ENCODE measurements at regions not wholly inside any gene's neighbourhood (a gene's known extent, or its start where the extent isn't known, plus 50 kb on each side); places are given as distances from the start of the nearest gene placed in this dataset.

DNA sequence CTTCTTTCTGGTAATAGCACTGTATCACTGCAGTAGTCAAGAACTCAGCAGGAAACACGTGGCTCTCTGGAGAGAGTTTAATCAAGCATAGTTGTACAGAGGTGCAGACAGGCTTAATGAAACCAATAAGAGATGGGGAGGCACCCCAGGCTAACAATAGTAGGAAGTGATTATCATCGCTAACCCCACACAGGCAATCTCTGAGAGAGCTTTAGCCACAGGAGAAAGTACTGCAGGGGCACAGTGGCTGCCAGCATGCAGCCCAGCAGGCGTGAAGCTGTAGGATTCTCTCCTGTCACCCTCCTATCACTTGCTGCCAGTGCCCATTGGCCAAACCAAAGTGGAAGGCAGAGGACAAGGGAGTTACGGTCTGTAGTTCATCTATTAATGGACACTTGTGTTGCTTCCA is 450.0 kb upstream of the RASGEF1B start:
- DNase-seq: peak; percentile 3

DNA sequence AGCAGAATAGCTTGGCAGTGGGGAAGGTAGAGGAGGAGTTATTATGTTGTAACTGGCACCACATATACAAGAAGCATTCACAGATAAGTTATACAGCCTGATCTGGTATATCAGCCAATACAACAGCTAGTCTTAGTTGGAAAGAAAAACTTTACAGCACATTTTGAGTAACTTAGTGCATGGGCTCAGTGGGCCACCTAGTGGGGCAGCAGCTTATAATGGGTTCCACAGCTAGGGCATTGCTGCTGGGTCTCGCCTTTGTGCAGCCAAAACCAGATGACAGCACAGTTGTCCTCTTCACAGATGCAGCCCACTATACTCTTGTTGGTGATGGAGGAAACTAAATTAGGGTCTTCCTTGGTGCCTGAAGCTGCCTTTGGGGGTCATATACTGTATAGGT is 448.1 kb upstream of the RASGEF1B start:
- DNase-seq: no peak

GRCh38 chr4:81919223-81919622 is 447.5 kb upstream of the RASGEF1B start:
- no peak for DNase-seq

DNA sequence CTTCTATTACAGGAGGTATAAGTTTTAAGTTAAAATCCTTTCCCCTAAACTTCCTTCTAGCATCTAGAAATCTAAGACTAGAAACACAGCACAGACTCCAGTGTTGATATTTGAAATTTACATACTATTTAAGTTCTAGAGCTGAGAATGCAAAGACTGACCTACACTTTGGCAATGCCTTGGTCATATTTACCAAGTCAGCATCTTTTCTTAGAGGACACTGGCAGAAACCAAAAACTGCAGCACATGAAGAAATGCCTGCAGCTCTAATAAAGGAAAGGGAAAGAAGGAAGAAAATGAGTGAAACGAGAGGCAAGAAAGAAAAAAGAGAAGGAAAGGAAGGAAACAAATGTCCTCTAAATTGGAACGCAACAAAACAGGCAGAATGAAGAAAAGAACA is 443.7 kb upstream of the RASGEF1B start:
- DNase-seq: no peak

- no peak for DNase-seq
These were observed 442.9 kb upstream of the RASGEF1B start for GRCh38 chr4:81914623-81915022.

GRCh38 chr4:81913427-81913879 is 441.7 kb upstream of the RASGEF1B start:
- DNase-seq: no peak

GRCh38 chr4:81912376-81913030 is 440.8 kb upstream of the RASGEF1B start:
- DNase-seq: no peak

DNA sequence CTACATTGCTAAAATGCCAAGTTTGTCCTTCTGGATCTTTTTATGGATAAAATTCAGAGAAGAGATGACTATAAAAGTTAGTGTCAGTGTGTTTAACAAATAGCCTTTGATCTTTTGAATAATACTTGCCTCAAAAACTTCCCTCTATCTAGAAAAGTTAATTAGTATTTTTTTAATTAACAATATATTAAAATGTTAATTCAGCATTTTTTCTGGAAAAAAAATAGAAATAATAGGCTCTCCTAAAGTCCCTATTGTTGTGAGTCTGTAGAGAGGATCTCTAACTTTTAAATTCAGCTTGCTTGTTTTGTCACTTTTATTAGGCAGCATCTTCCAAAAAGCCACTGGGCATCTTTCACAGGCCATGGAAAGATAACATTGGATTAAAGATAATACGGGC is 435.2 kb upstream of the RASGEF1B start:
- DNase-seq: no peak

DNA sequence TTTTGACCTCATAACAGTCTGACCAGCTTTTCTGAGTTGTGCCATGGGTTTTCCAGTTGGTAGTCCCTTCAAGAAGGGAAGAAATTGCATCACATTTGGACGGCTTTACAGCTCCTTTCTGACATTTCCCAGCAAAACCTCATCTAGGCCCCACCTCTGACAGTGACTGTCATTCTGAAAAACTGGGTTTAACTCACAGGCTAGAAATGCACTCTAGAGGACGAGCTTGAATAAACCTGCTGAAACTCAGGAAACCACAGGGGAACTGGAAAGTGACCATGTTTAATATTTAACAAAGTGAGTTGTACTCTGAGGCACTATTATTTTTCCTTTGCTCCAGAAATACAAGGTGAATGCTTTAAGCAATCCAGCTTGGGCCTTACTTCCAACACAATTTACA is 434.3 kb upstream of the RASGEF1B start:
- no peak for DNase-seq

DNA sequence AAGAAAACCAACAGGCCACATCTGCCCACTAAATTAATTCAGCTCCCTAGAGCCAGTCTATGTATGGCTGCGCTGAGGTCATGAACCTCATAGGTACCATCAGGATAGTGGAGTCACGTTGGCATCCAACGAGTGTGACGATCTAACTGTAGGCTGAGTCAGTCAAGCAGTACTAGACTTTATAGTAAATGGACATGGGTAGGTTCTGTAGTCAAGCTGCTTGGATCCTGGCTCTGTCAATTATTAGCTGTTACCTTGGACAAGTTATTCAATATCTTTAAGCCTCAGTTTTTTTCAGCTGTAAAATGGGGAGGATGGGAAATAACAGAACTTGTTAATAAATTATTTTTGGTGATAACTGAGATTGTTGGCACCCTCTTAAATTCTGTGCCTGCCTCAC is 432.4 kb upstream of the RASGEF1B start:
- DNase-seq: no peak

DNA sequence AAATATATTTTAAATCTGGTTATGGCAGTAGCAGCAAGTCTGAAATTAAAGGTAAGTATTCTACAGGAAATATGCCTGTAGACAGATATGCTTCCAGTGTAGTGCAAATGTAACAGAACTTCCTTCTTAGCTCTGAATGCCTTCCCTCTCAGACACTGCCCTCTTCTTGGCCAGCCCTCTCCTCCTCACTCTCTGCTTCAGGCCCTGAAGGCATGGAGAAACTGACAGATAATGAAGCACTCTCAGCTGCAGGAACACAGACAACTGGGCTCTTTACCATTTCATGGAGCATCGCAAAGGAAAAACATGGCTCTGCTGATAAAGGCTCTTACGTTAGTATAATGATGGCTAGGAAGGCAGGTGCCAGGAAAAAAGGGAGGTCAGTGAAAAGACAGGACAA is 431.5 kb upstream of the RASGEF1B start:
- DNase-seq: no peak

DNA sequence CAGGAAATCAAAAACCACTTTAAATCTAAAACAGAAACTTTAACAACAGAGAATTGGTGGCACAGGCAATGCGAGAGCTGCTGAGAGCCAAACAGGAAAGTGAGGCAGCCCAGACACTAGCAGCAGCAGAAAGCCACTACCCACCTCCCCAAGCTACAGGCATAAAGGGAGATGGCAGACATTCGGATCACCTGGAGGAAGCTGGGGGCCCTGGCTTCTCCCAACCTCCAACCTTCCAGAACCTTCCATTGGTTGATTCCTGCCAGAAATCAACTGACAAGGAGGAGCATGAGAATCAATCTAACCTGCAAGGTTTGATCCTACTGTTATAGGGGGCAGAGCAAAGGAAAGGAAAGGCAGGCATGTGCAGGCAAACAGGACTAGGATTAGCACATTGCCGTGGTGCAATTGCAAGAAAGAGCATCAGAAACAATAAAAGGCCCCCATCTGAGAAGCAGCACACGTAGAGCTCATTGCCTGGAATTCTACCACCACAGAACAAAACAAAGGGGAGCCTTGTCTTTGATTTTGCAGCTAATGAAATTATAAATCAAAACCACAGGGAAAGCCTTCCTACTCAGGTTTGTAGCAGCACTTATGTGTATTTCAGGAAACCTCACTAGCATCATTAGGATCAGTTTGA is 427.3 kb upstream of the RASGEF1B start:
- no peak for DNase-seq

- no peak for DNase-seq
These were observed 425.2 kb upstream of the RASGEF1B start for GRCh38 chr4:81896936-81897335.

DNA sequence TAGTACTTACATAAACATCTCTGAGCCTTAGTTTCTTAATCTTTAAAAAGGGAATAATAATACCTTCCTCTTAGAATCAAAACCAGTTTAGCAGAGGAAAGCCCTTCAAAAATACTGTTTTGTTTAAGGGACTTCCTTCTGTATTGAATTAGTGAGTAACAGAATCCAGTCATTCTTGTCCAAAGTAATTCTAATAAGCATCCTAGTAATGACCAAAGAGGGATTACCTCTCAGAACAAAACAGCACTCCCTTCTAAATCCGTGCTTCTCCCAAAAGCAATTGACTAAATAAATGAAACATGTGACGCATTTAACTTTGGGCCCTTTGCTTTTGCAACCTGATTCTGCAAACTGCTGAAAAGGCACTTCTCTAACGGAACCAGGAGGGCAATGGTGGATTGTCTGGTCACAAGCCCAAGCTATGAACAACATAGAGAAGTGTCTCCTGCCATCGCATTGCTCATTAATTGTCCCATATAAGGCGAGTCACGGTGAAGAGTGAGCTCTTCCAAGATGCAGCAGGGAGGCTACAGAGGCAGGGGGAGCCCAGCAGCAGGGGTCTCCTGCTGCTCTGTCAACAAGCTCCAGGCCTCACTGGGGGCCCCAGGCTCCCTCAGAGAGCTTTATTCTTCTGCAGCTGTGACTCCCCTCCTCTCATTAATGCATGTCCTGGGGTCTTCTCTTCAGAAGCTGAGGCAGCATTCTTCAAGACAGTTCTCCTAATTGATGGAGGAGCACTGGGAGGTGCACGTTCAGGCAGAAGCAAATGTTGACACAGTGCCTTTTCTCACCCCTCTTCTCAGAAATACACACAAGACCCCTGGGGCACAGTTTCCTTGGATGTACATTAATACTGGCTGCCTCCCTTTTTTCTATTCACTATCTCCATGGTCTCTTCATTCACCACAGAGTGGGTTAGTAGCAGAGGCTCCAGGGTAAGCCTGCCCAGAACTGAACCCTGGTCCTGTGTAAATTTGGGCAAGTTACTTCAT is 419.6 kb upstream of the RASGEF1B start:
- no peak for DNase-seq

DNA sequence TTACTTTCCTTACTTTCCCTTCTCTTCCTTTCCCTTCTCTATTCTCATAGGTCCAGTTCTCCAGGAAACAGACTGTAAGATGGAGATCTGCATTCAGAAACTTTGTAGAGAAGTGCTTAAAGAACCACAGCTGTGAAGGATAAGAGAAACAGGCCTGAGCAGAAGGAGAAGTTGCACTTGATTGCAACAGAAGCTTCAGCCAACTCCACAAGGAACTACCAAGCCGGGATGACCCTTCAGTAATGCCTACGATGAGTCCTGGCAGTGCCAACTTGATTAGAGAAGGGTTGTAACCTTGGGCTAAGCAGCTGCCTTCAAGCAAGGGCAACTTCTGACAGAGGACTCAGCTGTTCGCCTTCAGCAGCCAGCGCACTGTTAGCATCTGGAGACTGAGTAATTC is 413.3 kb upstream of the RASGEF1B start:
- no peak for DNase-seq

DNA sequence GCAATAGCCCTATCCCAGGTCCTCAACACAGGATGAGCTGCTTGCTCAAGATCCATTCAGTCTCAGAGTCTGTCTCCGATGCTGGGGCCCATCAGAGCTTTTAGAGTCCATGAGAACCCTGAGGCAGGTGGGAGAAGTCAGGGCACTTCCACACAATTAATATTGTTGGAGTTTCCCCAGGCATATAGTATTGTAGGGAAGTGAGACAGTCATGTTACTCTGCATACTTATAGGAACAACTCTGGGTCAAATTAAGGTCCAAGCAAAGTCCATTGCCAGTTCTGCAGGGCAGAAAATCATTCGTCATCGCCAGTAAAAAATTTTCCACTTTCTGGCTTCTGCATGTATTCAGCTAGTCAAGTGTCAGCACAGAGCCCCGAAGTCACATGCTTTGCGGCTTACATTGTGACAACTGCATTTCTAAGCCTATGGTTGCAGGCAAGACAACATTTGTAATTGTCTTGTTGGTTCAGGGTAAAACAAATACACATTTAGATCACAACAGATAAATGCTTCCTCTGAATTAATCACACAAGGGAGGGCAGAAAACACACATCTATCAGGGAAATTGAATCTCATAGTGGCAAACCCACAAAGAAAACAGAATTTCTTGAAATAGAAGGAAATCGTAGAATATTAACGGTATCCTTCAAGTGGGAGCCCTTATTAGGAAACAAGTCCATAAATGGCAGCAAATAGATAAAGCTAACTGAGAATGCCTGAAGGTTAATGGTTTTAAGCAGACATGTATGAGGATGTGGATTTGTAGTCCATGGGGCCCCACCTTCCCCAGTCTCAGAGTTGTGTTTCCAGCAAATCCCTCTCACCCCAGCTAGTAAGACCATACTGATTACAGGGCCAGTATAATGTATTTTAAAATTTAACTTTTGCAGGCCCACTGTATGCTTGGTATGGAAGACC is 412.1 kb upstream of the RASGEF1B start:
- no peak for DNase-seq

GRCh38 chr4:81883004-81883403 is 411.3 kb upstream of the RASGEF1B start:
- no peak for DNase-seq

DNA sequence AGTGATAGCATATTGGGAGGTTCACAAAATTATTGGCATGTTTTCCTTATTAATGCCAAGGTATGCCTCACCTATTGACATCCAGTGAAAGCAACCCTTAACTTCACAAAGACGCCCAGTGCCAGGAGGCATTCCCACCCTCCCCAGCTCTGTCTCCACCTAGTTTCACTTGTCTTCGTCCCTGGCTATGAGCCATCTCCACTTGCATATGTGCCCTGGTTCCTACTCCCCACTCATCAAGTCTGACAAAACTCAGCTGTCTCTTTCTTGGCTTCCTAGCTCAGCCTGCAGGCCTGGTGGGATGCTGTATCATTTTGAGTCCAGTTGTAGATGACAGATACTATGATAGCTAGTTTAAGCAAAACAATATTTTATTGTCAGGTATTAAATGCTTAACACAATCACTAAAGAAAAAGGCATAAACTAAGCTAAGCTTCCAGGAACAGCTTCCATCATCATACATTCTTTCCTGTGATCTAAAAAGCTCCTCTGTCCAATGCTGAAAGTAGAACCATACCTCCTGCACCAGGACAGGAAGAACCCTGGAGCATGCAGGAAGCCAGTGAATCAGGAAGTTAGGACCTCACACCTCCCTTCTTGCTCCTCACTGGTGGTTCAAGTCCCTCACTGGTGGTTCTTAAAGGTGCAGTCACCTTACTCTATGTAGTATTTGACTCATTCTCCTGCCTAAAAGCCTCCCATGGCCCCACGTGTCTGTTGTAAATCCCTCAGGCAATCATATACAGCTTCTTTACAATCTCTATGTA is 410.3 kb upstream of the RASGEF1B start:
- DNase-seq: no peak

- DNase-seq: no peak
These were observed 404.4 kb upstream of the RASGEF1B start for GRCh38 chr4:81876106-81876505.

- DNase-seq: no peak
These were observed 403.2 kb upstream of the RASGEF1B start for GRCh38 chr4:81874661-81875515.

DNA sequence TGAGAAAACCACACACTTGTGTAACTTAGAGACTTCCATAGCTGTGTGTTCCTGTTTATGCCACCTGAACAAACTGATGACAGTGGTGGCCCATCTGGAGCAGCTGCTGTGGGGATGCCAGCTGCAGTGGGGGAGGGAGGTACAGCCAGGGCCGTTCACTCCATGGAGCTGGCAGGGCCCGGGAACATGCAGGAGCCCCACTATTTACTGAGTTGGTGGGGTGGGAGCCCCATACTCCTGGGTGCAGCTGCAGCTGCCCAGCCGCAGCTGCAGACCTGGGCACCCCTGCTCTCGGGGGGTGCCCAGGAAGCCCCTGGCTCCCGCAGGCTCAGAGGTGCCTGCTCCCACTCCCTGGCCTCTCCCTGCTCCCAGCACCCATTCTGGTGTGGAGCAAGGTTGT is 398.6 kb upstream of the RASGEF1B start:
- no peak for DNase-seq
